ENCODE measurements at regions not wholly inside any gene's neighbourhood (a gene's known extent, or its start where the extent isn't known, plus 50 kb on each side); places are given as distances from the start of the nearest gene placed in this dataset.

- Mint-ChIP-seq H3K36me3 (ENCODE audit: low read depth) (no peaks in the 10 kb centered on the region), H3K4me1 (peaks cover 44% of the 10 kb centered on the region), H3K9me3 (no peaks in the 10 kb centered on the region), H3K27me3 (ENCODE audit: low read depth) (no peaks in the 10 kb centered on the region), H3K4me3 (no peak overlapping the region), H3K27ac (peak overlapping the region in 1 of 3 experiments; percentile 11)
- no peak for TF ChIP-seq CTCF (IDR thresholded peaks at IDR 0.05; ENCODE audit: unreplicated experiment in 3 of 3)
These were observed 81.2 kb downstream of the UNC5CL start for GRCh38 chr6:40957616-40958492.

DNA sequence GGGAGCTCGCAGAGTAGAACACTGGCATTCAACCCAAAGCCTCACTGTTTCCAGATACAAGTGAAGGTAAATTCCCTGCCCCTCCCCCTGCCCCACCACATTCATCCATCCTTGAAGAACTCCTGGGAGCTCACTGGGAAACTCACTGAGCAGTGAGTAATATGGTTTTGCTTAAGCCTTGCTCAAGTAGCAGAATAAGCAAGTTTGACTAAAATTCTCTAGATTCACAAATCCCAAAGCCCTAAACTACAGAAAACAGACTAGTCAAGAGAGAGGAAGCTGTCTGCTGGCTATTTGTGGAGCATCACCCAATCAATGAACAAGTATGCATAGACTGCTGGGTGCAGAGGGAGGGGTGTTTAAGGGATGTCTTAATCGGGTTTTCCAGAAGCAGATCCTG, 82.1 kb downstream of the UNC5CL start:
- Mint-ChIP-seq H3K36me3 (ENCODE audit: low read depth) (no peaks in the 10 kb centered on the region), H3K4me1 (peaks cover 44% of the 10 kb centered on the region), H3K4me3 (no peak overlapping the region), H3K27ac (no peak overlapping the region), H3K9me3 (no peaks in the 10 kb centered on the region), H3K27me3 (ENCODE audit: low read depth) (no peaks in the 10 kb centered on the region)
- TF ChIP-seq CTCF (IDR thresholded peaks at IDR 0.05; ENCODE audit: unreplicated experiment in 3 of 3): no peak

DNA sequence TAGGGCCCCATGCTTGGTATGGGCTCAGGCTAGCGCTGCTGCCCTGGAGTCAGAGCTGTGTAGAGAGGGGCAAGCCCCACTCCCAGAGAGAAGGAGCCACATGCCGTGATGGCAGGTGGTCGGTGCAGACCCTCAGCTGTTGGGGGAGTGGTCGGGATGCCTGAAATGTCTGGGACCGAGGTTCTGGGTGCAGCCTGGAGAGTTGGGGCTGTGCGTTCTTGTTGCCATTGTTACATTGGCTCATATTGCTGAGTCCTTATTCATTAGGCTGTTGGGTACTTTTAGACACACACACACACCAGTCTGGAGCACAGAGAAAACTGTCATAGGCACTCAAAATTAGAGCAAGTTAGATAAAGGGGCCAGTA, 83.9 kb downstream of the UNC5CL start:
- peaks cover 8% of the 10 kb centered on the region for H3K27me3 Mint-ChIP-seq (ENCODE audit: low read depth)
- no peak for TF ChIP-seq CTCF (IDR thresholded peaks at IDR 0.05; ENCODE audit: unreplicated experiment in 3 of 3)
- peaks cover 56% of the 10 kb centered on the region for H3K4me1 Mint-ChIP-seq
- no peak overlapping the region for H3K4me3 Mint-ChIP-seq
- no peaks in the 10 kb centered on the region for H3K36me3 Mint-ChIP-seq (ENCODE audit: low read depth)
- H3K9me3 Mint-ChIP-seq: no peaks in the 10 kb centered on the region
- H3K27ac Mint-ChIP-seq: peak overlapping the region in 2 of 3 experiments; percentile 3 to 10

DNA sequence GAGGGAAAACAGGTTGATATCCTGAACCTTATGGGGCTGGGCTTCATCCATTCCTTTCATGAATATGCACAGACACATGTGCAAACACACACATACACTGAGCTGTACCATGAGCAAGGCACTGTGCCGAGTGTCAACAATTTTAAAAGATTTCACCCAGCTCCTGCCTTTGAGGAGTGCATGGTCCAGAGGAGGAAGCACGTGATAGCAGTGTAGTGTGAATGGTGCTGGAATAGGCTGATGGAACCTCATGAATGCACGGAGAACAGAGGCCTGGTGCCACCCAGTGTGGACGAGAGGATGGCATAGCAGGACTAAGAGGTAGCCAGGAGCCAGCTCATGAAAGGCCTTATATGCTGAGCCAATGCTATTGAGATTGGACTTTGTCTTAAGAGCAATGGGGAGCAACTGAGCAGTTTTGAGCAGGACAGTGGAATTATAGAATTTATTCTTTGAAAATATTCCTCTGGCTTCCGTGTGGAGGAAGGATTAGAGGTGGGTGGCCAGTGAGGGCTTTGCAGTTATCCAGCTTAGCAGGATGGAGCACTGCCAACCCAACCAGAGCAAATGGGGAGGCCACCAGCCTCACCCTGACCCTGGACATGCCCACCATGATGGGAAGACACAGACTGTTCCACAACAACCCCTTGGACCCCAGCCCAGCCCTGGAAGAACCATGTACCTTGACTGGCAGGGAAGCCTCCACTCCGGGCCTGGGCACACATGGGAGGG, 84.4 kb downstream of the UNC5CL start:
- Mint-ChIP-seq H3K36me3 (ENCODE audit: low read depth) (no peaks in the 10 kb centered on the region), H3K27ac (no peak overlapping the region), H3K27me3 (ENCODE audit: low read depth) (peaks cover 8% of the 10 kb centered on the region), H3K4me3 (no peak overlapping the region), H3K9me3 (no peaks in the 10 kb centered on the region), H3K4me1 (peaks cover 56% of the 10 kb centered on the region)
- TF ChIP-seq CTCF (IDR thresholded peaks at IDR 0.05; ENCODE audit: unreplicated experiment in 3 of 3): no peak

DNA sequence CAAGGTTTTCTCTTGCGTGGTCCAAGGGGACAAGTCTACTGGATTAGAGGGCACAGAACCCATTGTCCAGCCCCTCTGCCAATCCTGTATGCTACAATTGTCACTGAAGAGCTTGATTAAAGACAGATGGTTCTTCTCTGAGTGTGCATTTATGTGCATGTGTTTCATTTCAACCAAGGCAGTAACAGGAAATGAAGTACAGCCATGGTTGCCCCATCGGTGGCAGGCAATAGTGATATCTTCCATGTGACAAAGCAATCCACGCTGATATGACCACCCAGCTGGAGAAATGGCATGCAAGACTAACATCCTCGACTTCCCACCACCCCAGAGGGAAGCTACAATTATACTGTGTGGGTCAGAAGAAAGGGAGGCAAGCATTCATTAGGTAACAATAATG, 85.5 kb downstream of the UNC5CL start:
- H3K36me3 Mint-ChIP-seq (ENCODE audit: low read depth): no peaks in the 10 kb centered on the region
- H3K9me3 Mint-ChIP-seq: no peaks in the 10 kb centered on the region
- TF ChIP-seq CTCF (IDR thresholded peaks at IDR 0.05; ENCODE audit: unreplicated experiment in 3 of 3): no peak
- no peak overlapping the region for H3K27ac Mint-ChIP-seq
- peaks cover 8% of the 10 kb centered on the region for H3K27me3 Mint-ChIP-seq (ENCODE audit: low read depth)
- no peak overlapping the region for H3K4me3 Mint-ChIP-seq
- H3K4me1 Mint-ChIP-seq: peaks cover 56% of the 10 kb centered on the region
